ENCODE measurements at regions not wholly inside any gene's neighbourhood (a gene's known extent, or its start where the extent isn't known, plus 50 kb on each side); places are given as distances from the start of the nearest gene placed in this dataset.

GRCh38 chr2:149653831-149654445 is 66.4 kb upstream of the MMADHC start (continued):
- TF ChIP-seq REST (IDR thresholded peaks at IDR 0.05; ENCODE audit: low read depth, low read length) = no peak
- no peak for TF ChIP-seq MAX (IDR thresholded peaks at IDR 0.05; ENCODE audit: low read depth)
- no peak for TF ChIP-seq YY1 (IDR thresholded peaks at IDR 0.05; ENCODE audit: low read depth)
- no peak for TF ChIP-seq FOXJ3 (CRISPR knock-in tag; IDR thresholded peaks at IDR 0.05)
- TF ChIP-seq POLR2AphosphoS5 (IDR thresholded peaks at IDR 0.05; ENCODE audit: low read depth, low read length) = no peak
- TF ChIP-seq MXI1 (IDR thresholded peaks at IDR 0.05; ENCODE audit: low read depth, low read length) = no peak
- TF ChIP-seq, protein P1, sequence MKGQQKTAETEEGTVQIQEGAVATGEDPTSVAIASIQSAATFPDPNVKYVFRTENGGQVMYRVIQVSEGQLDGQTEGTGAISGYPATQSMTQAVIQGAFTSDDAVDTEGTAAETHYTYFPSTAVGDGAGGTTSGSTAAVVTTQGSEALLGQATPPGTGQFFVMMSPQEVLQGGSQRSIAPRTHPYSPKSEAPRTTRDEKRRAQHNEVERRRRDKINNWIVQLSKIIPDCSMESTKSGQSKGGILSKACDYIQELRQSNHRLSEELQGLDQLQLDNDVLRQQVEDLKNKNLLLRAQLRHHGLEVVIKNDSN (IDR thresholded peaks at IDR 0.05; ENCODE audit: borderline replicate concordance, low read depth) = no peak

- Histone ChIP-seq H3K36me3 (replicated peaks in 1 of 2; ENCODE audit: control insufficient read depth in 1 of 2, insufficient read depth in 2 of 2, low read length in 1 of 2) (no peaks in the 10 kb centered on the region), H3K27me3 (ENCODE audit: insufficient read depth) (no peaks in the 10 kb centered on the region), H3K9ac (no peak overlapping the region), H3K27ac (ENCODE audit: low read depth in 2 of 2, low read length in 1 of 2) (no peak overlapping the region), H3K9me2 (no peaks in the 10 kb centered on the region), H3F3A (replicated peaks; ENCODE audit: insufficient read depth) (peaks cover 22% of the 10 kb centered on the region), H2AFZ (ENCODE audit: low read depth) (no peak overlapping the region), H4K20me1 (ENCODE audit: insufficient read depth) (no peaks in the 10 kb centered on the region), H3K4me3 (ENCODE audit: low read depth in 2 of 2, low read length in 1 of 2) (no peak overlapping the region), H3K9me3 (no peaks in the 10 kb centered on the region), H3K79me2 (ENCODE audit: insufficient read depth) (no peaks in the 10 kb centered on the region), H3K4me1 (ENCODE audit: control insufficient read depth in 1 of 2, insufficient read depth in 2 of 2, low read depth in 1 of 2, low read length in 1 of 2) (0 out of 4 replicates have a peak, but pooled peaks cover 0 to 7% of the 10 kb centered on the region in 2 experiments), H3K4me2 (no peak overlapping the region)
- POLR2A ChIA-PET = interaction anchor here (0.6 kb wide), 1 partner anchor 604 kb away, joined by 3 read pairs; no protein-coding TSS in a partner anchor
- 94% methylated on average over 2 of the region's 2 CpGs for WGBS (ENCODE audit: low lambda C conversion rate)
- TF ChIP-seq CTCF (IDR thresholded peaks at IDR 0.05) (no peak), PBX3 (IDR thresholded peaks at IDR 0.05) (no peak), EZH2phosphoT487 (IDR thresholded peaks at IDR 0.05; ENCODE audit: borderline replicate concordance, low read depth) (no peak), FOXM1 (IDR thresholded peaks at IDR 0.05; ENCODE audit: low read depth) (no peak), TAF1 (IDR thresholded peaks at IDR 0.05; ENCODE audit: borderline replicate concordance, low read depth, low read length) (no peak)
- DNase-seq = no peak
- CTCF ChIA-PET = no interaction called here
Observed at GRCh38 chr2:149652926-149653325, 65.4 kb upstream of the MMADHC start.
